Endothelial cell of umbilical vein (primary cell): ENCODE measurements at regions not wholly inside any gene's neighbourhood (a gene's known extent, or its start where the extent isn't known, plus 50 kb on each side); places are given as distances from the start of the nearest gene placed in this dataset.

ENCODE experiments used
- BruUV-seq: library from RNA; stranded (reverse); fragments of 400-500 nt; replicated peaks from 2 replicates; lab custom pipeline; 2021; lab: Mats Ljungman, UMichigan
- CTCF ChIA-PET: fragments of 300-600, 350-600 bp; sonication (Branson Sonifier 250); formaldehyde crosslinking; loops from one replicate; lab custom pipeline; 2021; ENCODE audit warnings: antibody characterized with exemption, inconsistent platforms; lab: Charles Lee
- POLR2A ChIA-PET: fragments of 300-600, 350-600 bp; sonication (Branson Sonifier 250); formaldehyde crosslinking; loops from one replicate; lab custom pipeline; 2021; ENCODE audit warnings: antibody characterized with exemption, inconsistent platforms; lab: Charles Lee
- DNase-seq: peaks from one replicate; pipeline ENCODE4 v3.0.0-alpha.2; 2011; ENCODE audit warnings: low read depth, low spot score
- FAIRE-seq: peaks from 2 replicates; lab custom pipeline; 2011; peaks lifted over from hg19 to GRCh38; lab: Jason Lieb, UNC
- H2AFZ ChIP-seq: 2 replicates; pipeline ENCODE4 v1.6.0; 2012; ENCODE audit warnings: low read depth, low read length, control low read depth, inconsistent platforms
- H3K27ac ChIP-seq: 2 replicates; pipeline ENCODE4 v1.5.1; 2011; ENCODE audit warnings: low read depth, mild to moderate bottlenecking, control low read depth, low read length, moderate library complexity; ENCODE audit not compliant: insufficient read depth
- H3K27me3 ChIP-seq, 2 experiments: 2 replicates each; pipeline versions ENCODE4 v1.6.0 to v1.6.1; 2011; ENCODE audit warnings: low read length in 2 of 2, mixed read lengths in 1 of 2; ENCODE audit not compliant: control insufficient read depth in 2 of 2, insufficient read depth in 2 of 2
- H3K36me3 ChIP-seq, 2 experiments: 2 replicates in 1 of 2; 3 replicates in 1 of 2; pipeline ENCODE4 v1.5.1; 2011; ENCODE audit warnings: low read length in 2 of 2, mild to moderate bottlenecking in 1 of 2, moderate library complexity in 1 of 2; ENCODE audit not compliant: control insufficient read depth in 2 of 2, insufficient read depth in 2 of 2; ENCODE audit errors: extremely low read depth in 1 of 2
- H3K4me1 ChIP-seq: 3 replicates; pipeline ENCODE4 v1.5.1; 2011; ENCODE audit warnings: mild to moderate bottlenecking, low read length; ENCODE audit not compliant: control insufficient read depth, insufficient read depth; ENCODE audit errors: extremely low read depth
- H3K4me2 ChIP-seq: 2 replicates; pipeline ENCODE4 v1.6.1; 2011; ENCODE audit warnings: low read length, control low read depth, mixed read lengths; ENCODE audit not compliant: insufficient read depth
- H3K4me3 ChIP-seq, 3 experiments: fragments of 200-600 bp in 1 of 3; sonication (generic), shearing (Covaris generic) in 1 of 3; replicated peaks in 1 of 3; 2 replicates each; pipeline ENCODE4 v1.5.1; 2011 to 2016; ENCODE audit warnings: control low read depth in 3 of 3, low read length in 3 of 3, mild to moderate bottlenecking in 2 of 3, inconsistent platforms in 1 of 3, low read depth in 1 of 3, moderate library complexity in 1 of 3; ENCODE audit not compliant: insufficient read depth in 1 of 3
- H3K79me2 ChIP-seq: 2 replicates; pipeline ENCODE4 v1.6.0; 2012; ENCODE audit warnings: low read length, inconsistent platforms; ENCODE audit not compliant: control insufficient read depth, insufficient read depth
- H3K9ac ChIP-seq: replicated peaks from 2 replicates; pipeline ENCODE3; 2011; ENCODE audit warnings: low read length, control low read depth; ENCODE audit not compliant: insufficient read depth; ENCODE audit errors: extremely low read depth
- H3K9me1 ChIP-seq: replicated peaks from 3 replicates; pipeline ENCODE4 v1.6.0; 2011; ENCODE audit warnings: mild to moderate bottlenecking, low read length; ENCODE audit not compliant: control insufficient read depth, insufficient read depth; ENCODE audit errors: extremely low read depth
- H3K9me3 ChIP-seq: replicated peaks from 2 replicates; pipeline ENCODE4 v1.5.1; 2012; ENCODE audit warnings: low read length, inconsistent platforms; ENCODE audit not compliant: control insufficient read depth, insufficient read depth
- H4K20me1 ChIP-seq: replicated peaks from 2 replicates; pipeline ENCODE3; 2011; ENCODE audit warnings: mild to moderate bottlenecking, low read length; ENCODE audit not compliant: control insufficient read depth, insufficient read depth; ENCODE audit errors: extremely low read depth
- EZH2 ChIP-seq: IDR thresholded peaks from 2 replicates; pipeline ENCODE4 v1.6.1; 2012; ENCODE audit warnings: borderline replicate concordance, low read depth, mild to moderate bottlenecking, moderate library complexity, low read length, inconsistent platforms; ENCODE audit not compliant: severe bottlenecking
- FOS ChIP-seq: IDR thresholded peaks from 2 replicates; pipeline ENCODE4 v1.6.1; 2011; ENCODE audit warnings: mild to moderate bottlenecking, low read length, moderate library complexity, borderline replicate concordance; ENCODE audit not compliant: insufficient read depth
- GATA2 ChIP-seq: IDR thresholded peaks from 2 replicates; pipeline ENCODE4 v1.7.0; 2011; ENCODE audit warnings: low read depth, mild to moderate bottlenecking, moderate library complexity, mixed read lengths, low read length; ENCODE audit not compliant: insufficient read length, insufficient read depth
- JUN ChIP-seq: IDR thresholded peaks from 2 replicates; pipeline ENCODE4 v1.6.1; 2011; ENCODE audit warnings: borderline replicate concordance, low read depth; ENCODE audit not compliant: insufficient read length, insufficient read depth
- MAX ChIP-seq: IDR thresholded peaks from 2 replicates; pipeline ENCODE4 v1.6.1; 2011; ENCODE audit not compliant: insufficient read depth, insufficient read length
- MYC ChIP-seq: IDR thresholded peaks from one replicate; pipeline ENCODE4 v1.6.1; 2011; ENCODE audit warnings: mild to moderate bottlenecking, low read depth, low read length
- POLR2A ChIP-seq: IDR thresholded peaks from 2 replicates; pipeline ENCODE4 v1.6.1; 2012; ENCODE audit warnings: low read depth, mild to moderate bottlenecking, control low read depth, low read length
- POLR2AphosphoS5 ChIP-seq: IDR thresholded peaks from 2 replicates; pipeline ENCODE4 v1.6.1; 2012; ENCODE audit warnings: low read depth, mild to moderate bottlenecking, control low read depth, low read length, moderate library complexity; ENCODE audit not compliant: insufficient read depth
- dilution Hi-C: fragments of 300-500 bp; cut with MboI; formaldehyde crosslinking; loops from one replicate; pipeline ENCODE4 v1.15.0; 2019; ENCODE audit warnings: low sequenced_read_pairs; ENCODE audit not compliant: extremely low pct_ligation_motif_present
- intact Hi-C: fragments of 100-400 bp; cut with micrococcal nuclease; formaldehyde crosslinking; loops from one replicate; pipeline ENCODE4 v1.10.0; 2022
- TF ChIP-seq, protein P1 (sequence below), 2 donors: IDR thresholded peaks; 1 replicate in 1 of 2; 2 replicates in 1 of 2; pipeline ENCODE4 v1.5.1; 2011; ENCODE audit warnings: low read length in 2 of 2, mild to moderate bottlenecking in 2 of 2, moderate library complexity in 2 of 2, control low read depth in 1 of 2, inconsistent platforms in 1 of 2, low read depth in 1 of 2; ENCODE audit not compliant: insufficient read depth in 1 of 2; ENCODE audit errors: extremely low read depth in 1 of 2

- Histone ChIP-seq H4K20me1 (no peaks in the 10 kb centered on the region), H3K36me3 (no peaks in the 10 kb centered on the region), H3K9ac (no peak overlapping the region), H3K9me1 (no peaks in the 10 kb centered on the region), H2AFZ (no peak overlapping the region), H3K27me3 (no peaks in the 10 kb centered on the region), H3K27ac (no peak overlapping the region), H3K4me1 (no peaks in the 10 kb centered on the region), H3K4me2 (no peak overlapping the region), H3K9me3 (no peaks in the 10 kb centered on the region), H3K79me2 (no peaks in the 10 kb centered on the region), H3K4me3 (no peak overlapping the region)
- ChIA-PET POLR2A (no interaction called here), CTCF (interaction anchor here (0.9 kb wide), 1 partner anchor 24 kb away, joined by 3 read pairs; no protein-coding TSS in a partner anchor)
- TF ChIP-seq MYC, result no peak
- no peak for TF ChIP-seq POLR2AphosphoS5
- TF ChIP-seq, protein P1, sequence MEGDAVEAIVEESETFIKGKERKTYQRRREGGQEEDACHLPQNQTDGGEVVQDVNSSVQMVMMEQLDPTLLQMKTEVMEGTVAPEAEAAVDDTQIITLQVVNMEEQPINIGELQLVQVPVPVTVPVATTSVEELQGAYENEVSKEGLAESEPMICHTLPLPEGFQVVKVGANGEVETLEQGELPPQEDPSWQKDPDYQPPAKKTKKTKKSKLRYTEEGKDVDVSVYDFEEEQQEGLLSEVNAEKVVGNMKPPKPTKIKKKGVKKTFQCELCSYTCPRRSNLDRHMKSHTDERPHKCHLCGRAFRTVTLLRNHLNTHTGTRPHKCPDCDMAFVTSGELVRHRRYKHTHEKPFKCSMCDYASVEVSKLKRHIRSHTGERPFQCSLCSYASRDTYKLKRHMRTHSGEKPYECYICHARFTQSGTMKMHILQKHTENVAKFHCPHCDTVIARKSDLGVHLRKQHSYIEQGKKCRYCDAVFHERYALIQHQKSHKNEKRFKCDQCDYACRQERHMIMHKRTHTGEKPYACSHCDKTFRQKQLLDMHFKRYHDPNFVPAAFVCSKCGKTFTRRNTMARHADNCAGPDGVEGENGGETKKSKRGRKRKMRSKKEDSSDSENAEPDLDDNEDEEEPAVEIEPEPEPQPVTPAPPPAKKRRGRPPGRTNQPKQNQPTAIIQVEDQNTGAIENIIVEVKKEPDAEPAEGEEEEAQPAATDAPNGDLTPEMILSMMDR (IDR thresholded peaks at IDR 0.05; ENCODE audit: extremely low read depth in 1 of 2, insufficient read depth in 1 of 2, low read depth in 1 of 2, low read length in 2 of 2), result no peak
- TF ChIP-seq MAX, result no peak
- TF ChIP-seq POLR2A, result no peak
- no peak for TF ChIP-seq JUN
- TF ChIP-seq FOS, result no peak
- TF ChIP-seq EZH2, result no peak
- TF ChIP-seq GATA2, result no peak
- FAIRE-seq (no peak), DNase-seq (peak; percentile 34)
- intact Hi-C loops (no loop called here), dilution Hi-C loops (no loop called here)
- no TSS peak for BruUV-seq
These were observed 154.6 kb upstream of the POT1 start for GRCh38 chr7:125084196-125084595.
